ENCODE measurements at regions not wholly inside any gene's neighbourhood (a gene's known extent, or its start where the extent isn't known, plus 50 kb on each side); places are given as distances from the start of the nearest gene placed in this dataset.

DNA sequence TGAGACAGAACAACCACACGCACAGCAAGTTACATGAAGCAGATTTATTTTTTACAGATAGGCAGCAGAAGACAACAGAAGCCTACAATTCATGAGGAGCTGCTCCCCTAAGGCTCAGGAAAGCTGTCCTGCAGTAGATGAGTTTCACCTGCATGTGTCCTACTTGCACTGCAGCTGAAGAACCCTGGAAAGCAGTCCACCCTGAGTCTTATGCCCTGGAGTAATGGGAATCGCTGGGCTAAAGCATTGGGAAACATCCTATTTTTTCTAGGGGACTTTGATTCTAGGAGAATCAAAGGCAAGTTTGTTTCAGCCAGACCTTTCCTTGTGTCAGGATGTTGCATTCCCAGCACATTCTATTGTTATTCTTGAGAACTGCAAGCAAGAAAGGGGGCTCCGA is 304.8 kb downstream of the LRATD1 start:
- TF ChIP-seq, protein P1, sequence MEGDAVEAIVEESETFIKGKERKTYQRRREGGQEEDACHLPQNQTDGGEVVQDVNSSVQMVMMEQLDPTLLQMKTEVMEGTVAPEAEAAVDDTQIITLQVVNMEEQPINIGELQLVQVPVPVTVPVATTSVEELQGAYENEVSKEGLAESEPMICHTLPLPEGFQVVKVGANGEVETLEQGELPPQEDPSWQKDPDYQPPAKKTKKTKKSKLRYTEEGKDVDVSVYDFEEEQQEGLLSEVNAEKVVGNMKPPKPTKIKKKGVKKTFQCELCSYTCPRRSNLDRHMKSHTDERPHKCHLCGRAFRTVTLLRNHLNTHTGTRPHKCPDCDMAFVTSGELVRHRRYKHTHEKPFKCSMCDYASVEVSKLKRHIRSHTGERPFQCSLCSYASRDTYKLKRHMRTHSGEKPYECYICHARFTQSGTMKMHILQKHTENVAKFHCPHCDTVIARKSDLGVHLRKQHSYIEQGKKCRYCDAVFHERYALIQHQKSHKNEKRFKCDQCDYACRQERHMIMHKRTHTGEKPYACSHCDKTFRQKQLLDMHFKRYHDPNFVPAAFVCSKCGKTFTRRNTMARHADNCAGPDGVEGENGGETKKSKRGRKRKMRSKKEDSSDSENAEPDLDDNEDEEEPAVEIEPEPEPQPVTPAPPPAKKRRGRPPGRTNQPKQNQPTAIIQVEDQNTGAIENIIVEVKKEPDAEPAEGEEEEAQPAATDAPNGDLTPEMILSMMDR (IDR thresholded peaks at IDR 0.05; ENCODE audit: borderline replicate concordance, extremely low read depth, low read length, poor library complexity, severe bottlenecking): no peak
- TF ChIP-seq EZH2 (IDR thresholded peaks at IDR 0.05; ENCODE audit: borderline replicate concordance, low read depth, low read length, severe bottlenecking): no peak
